ENCODE measurements at regions not wholly inside any gene's neighbourhood (a gene's known extent, or its start where the extent isn't known, plus 50 kb on each side); places are given as distances from the start of the nearest gene placed in this dataset.

- DNase-seq (ENCODE audit: low read depth) = no peak
- TF ChIP-seq, protein P1, sequence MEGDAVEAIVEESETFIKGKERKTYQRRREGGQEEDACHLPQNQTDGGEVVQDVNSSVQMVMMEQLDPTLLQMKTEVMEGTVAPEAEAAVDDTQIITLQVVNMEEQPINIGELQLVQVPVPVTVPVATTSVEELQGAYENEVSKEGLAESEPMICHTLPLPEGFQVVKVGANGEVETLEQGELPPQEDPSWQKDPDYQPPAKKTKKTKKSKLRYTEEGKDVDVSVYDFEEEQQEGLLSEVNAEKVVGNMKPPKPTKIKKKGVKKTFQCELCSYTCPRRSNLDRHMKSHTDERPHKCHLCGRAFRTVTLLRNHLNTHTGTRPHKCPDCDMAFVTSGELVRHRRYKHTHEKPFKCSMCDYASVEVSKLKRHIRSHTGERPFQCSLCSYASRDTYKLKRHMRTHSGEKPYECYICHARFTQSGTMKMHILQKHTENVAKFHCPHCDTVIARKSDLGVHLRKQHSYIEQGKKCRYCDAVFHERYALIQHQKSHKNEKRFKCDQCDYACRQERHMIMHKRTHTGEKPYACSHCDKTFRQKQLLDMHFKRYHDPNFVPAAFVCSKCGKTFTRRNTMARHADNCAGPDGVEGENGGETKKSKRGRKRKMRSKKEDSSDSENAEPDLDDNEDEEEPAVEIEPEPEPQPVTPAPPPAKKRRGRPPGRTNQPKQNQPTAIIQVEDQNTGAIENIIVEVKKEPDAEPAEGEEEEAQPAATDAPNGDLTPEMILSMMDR (IDR thresholded peaks at IDR 0.05; ENCODE audit: insufficient read depth, low read depth, low read length, missing control alignments) = no peak
- no peak overlapping the region for H3K4me3 ChIP-seq (ENCODE audit: low read length)
Measured at GRCh38 chrX:126994032-126994600, 174.6 kb downstream of the PRR32 start.

- DNase-seq (ENCODE audit: low read depth) = no peak
Measured at GRCh38 chrX:127011629-127012028, 192.1 kb downstream of the PRR32 start.

GRCh38 chrX:127025013-127025412 is 205.5 kb downstream of the PRR32 start:
- no peak overlapping the region for H3K4me3 ChIP-seq (ENCODE audit: low read length)
- no peak for DNase-seq (ENCODE audit: low read depth)
- TF ChIP-seq, protein P1 (IDR thresholded peaks at IDR 0.05; ENCODE audit: insufficient read depth, low read depth, low read length, missing control alignments) = no peak

More at GRCh38 chrX:127011629-127012028, 192.1 kb downstream of the PRR32 start:
- H3K4me3 ChIP-seq (ENCODE audit: low read length) = no peak overlapping the region
- TF ChIP-seq, protein P1 (IDR thresholded peaks at IDR 0.05; ENCODE audit: insufficient read depth, low read depth, low read length, missing control alignments) = no peak

DNA sequence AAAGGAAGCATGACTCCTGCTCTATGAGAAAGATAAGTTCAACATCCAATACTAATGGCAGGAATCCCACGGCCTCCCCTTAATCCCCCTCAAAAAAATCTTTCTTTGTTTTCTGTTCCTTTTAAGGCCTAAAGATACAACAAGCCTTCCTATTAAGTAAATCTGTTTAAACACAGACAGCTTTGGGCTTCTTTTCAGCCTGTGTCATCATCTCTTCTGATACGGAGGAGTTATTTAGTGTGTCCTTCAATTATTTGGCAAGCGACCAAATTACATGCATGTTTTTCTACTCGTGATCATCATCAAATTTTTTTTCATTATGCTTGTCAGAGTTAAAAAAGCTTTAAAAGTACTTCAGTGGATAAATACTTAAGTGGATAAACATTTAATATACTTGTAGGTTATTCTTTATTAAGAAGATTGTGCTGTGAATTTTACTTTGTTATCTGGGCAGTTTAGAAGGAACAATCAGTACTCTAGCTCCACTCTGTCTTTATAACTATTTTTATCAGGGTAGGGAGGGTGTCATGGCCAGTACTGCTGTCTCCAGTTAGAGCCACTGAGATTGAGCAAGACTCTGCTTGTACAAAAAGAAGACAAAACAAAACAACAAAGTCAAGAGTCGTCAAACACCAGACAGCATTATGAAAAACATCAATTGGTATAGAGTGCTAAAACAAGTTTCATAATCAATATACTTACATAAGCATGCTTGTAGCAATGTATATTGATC is 210.7 kb downstream of the PRR32 start:
- TF ChIP-seq, protein P1 (IDR thresholded peaks at IDR 0.05; ENCODE audit: insufficient read depth, low read depth, low read length, missing control alignments) = no peak
- no peak overlapping the region for H3K4me3 ChIP-seq (ENCODE audit: low read length)
- no peak for DNase-seq (ENCODE audit: low read depth)

DNA sequence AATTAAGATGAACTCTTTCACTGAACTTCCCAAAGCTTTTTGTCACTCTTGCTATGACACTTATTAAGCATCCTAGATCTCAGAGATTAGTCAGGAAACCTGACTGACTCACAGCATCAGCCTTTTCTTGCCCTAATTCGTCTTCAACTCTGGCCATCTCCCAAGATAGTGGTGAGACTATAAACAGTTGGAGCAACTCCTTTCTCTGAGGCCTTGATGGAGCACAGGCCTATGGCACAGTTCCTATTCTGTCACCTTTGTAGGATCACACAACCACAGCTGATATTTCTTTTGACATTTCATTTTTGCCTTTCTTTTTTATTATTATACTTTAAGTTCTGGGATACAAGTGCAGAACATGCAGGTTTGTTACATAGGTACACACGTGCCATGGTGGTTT is 217.6 kb downstream of the PRR32 start:
- no peak overlapping the region for H3K4me3 ChIP-seq (ENCODE audit: low read length)
- TF ChIP-seq, protein P1 (IDR thresholded peaks at IDR 0.05; ENCODE audit: insufficient read depth, low read depth, low read length, missing control alignments) = no peak
- no peak for DNase-seq (ENCODE audit: low read depth)

DNA sequence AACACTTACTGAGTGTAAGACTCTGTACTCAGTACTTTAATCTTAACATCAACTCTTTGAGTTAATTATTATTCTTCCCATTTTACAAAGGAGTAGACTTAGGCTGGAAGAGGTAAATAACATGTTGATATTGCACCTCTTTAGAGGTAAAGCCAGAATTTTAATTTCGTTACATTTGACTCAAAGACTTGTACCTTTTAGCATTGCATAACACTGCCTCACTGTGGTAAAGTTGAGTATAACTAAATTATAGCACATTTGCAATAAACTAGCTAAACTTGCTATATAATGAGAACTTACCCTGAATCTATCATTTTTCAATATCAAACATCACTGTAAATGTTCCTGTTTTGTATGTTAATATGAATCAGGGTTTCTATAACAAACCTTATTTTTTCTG is 218.5 kb downstream of the PRR32 start:
- no peak overlapping the region for H3K4me3 ChIP-seq (ENCODE audit: low read length)
- TF ChIP-seq, protein P1 (IDR thresholded peaks at IDR 0.05; ENCODE audit: insufficient read depth, low read depth, low read length, missing control alignments) = no peak
- DNase-seq (ENCODE audit: low read depth) = peak; percentile 1

Measured in epithelial cell of esophagus (primary cell).